GM19240 (cell line): ENCODE measurements at regions not wholly inside any gene's neighbourhood (a gene's known extent, or its start where the extent isn't known, plus 50 kb on each side); places are given as distances from the start of the nearest gene placed in this dataset.
"Not testable (repeated sequence)": the region's sequence is repeated elsewhere in the genome, so short reads cannot be mapped to it uniquely, and the experiment has no call there.

Experiments
- DNase-seq: peaks from one replicate; pipeline ENCODE4 v3.0.0; 2011; ENCODE audit warnings: low spot score; ENCODE audit not compliant: insufficient read length

- peak; percentile 41 for DNase-seq
Observed at GRCh38 chr6:27592481-27593199, 119.7 kb upstream of the ZNF184 start.

DNA sequence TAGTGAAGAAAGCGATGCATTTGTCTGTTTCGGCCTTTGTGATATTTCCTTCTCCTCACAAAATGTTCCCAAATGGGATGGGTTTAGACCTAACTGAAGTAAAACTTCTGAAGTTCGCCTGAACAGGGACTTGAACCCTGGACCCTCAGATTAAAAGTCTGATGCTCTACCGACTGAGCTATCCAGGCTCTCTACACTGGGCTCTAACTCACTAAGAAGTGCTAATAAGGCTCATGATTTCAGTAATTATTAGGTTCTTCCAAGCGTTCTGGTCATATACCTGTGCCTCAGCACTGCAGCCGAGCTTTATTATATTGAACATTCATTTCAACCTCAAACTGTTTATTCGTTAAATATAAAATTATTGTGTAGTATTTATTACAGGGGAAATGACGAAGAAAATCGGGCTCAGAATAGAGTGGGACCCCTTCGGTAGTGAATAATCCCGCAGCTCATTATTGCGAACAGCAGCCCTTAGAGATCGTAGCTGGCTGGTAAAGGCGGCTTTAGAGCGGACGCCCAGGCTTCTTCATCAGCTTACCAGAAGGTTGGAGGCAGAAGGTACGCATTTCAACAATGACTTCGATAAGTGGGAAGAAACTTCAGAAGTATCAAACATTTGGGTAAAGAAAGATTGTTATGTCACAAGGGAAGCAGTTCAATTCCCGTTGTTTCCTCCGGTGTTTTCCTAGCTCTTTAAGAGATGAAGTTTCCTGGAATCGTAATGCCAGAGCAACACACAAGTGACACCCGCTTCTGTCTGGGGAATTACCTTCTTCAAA is 119.0 kb upstream of the ZNF184 start:
- DNase-seq = no peak

GRCh38 chr6:27585316-27585715 is 112.4 kb upstream of the ZNF184 start:
- not testable (repeated sequence) for DNase-seq

- no peak for DNase-seq
Observed at GRCh38 chr6:27584326-27584725, 111.4 kb upstream of the ZNF184 start.

DNA sequence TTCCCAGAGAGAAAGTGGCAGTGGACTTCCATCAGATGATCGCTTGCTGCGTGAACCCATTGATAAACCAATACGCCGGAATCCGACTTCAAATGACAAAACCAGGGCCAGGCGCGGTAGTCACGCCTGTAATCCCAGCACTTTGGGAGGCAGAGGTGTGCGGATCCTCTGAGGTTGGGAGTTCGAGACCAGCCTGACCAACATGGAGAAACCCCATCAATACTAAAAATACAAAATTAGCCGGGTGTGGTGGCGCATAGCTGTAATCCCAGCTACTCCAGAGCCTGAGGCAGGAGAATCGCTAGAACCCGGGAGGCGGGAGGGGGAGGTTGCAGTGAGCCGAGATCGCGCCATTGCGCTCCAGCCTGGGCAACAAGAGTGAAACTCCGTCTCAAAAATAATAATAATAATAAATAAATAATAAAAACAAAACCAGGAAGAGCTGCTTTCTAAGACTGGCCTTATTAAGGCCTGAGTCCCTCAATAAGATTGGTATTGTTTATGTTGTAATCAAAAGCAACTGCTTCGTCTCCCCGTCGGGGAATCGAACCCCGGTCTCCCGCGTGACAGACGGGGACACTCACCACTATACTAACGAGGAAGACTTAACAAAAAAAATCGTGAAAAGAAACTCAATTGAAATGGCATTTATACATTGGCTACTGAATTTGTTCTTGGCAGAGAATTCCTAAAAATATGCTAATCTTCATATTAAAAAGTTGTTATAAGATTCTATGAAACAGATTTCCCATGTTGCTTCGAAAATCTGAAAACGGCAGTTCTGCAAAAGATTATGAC is 110.2 kb upstream of the ZNF184 start:
- DNase-seq = no peak

- no peak for DNase-seq
Observed at GRCh38 chr6:27579973-27580372, 107.1 kb upstream of the ZNF184 start.

DNA sequence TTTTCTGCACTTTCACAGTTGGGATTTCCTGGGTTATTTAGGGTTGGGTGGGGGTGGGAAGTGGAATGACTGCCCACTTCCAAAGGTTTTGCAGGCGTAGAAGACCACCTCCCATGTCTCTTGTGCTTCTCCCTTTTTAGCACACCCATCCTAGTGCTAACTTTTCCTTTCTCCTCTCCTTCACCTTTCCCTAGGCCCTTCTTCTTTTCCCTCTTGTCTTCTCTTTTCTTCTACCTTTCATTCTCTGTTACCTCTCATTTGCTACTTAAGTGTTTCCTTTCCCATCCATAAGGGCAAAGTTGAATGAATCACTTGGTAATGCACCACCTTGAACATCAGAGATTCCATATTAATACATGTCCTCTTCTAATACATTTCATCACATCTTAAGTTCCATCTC is 105.0 kb upstream of the ZNF184 start:
- no peak for DNase-seq

- no peak for DNase-seq
Observed at GRCh38 chr6:27575594-27576361, 102.9 kb upstream of the ZNF184 start.

DNA sequence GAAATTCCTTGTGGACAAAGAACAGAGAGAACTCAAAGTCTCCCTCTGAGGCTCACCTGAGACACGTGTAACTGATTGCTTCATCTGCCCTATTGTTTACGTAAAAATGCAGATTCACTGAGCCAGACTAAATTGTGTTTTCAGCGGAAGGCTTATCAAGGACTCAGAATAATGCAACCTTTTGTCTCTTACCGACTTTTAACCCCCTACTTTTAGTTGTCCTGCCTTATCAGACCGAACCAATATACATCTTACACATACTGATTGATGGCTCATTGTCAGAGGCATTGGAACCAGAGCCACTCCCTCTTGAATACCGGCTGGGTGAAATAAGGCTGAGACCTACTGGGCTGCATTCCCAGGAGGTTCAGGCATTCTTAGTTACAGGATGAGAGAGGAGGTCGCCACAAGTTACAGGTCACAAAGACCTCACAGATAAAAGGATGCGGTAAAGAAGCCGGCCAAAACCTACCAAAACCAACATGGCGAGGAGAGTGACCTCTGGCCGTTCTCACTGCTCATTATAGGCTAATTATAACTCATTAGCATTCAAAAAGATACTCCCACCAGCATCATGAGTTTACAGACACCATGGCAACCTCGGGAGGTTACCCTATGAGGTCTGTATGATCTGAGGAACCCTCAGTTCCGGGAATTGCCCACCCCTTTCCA is 95.5 kb upstream of the ZNF184 start:
- no peak for DNase-seq

DNA sequence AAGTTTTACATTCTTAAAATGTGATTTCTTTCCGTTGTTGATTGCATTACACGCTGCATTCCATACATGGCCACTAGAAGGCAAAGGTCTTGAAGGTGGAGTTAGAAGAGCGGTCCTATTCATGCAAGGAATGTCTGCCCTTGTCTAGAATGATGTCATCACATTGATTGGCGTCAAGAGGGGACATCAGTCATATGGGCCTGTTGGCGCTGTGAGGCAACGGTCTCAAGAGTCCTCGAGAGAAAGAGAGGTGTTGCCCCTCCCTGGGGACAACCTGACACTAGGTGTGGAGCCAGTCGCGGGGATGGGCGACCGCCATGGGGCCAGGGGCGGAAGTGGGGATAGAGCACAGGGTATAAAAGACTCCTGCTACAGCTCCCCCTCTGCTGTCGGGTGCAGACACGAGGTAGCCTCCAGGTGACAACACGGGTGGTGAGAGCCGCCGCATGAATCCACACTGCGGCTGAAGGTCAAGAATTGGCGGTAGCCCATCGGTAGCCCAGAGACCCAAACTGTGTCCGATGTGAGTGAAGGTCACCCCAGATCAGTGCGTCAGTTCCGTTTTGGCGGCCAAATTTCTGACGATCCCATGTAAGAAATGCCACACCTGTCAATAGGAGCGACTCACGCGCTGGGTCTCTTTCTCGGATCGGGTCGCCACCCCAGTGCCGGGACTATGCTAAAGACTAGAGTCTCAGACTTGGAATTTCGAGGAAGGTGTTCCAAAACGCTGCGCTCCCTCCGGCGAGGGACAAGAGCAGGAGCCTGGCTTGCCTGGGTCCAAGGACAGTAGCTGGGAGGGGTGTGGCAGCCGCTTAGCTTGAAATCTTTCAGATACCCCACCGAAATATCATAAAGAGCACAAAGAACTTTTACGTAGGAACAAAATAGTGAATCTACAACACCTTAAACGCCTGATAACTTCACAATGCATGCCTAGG is 93.2 kb upstream of the ZNF184 start:
- DNase-seq = no peak

DNA sequence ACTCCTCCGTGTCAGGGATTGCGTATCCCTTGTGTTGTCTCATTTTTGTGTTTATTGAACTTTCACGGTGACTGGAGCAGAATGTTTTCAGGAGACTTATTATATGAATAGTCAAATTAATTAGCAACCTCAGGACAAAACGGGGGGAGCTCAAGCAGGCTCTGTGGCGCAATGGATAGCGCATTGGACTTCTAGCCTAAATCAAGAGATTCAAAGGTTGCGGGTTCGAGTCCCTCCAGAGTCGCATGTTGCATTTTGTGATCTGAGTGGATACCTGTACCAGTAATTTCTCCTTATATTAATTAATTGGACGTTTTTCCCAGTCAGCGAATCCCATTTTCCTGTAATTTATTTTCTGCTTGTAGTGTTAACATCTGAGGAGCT is 89.1 kb upstream of the ZNF184 start:
- no peak for DNase-seq

GRCh38 chr6:27558028-27558724 is 85.3 kb upstream of the ZNF184 start:
- no peak for DNase-seq

- DNase-seq = no peak
Observed at GRCh38 chr6:27556406-27556805, 83.5 kb upstream of the ZNF184 start.

- DNase-seq = no peak
Observed at GRCh38 chr6:27553123-27553904, 80.4 kb upstream of the ZNF184 start.

- DNase-seq = no peak
Observed at GRCh38 chr6:27551607-27552006, 78.7 kb upstream of the ZNF184 start.

DNA sequence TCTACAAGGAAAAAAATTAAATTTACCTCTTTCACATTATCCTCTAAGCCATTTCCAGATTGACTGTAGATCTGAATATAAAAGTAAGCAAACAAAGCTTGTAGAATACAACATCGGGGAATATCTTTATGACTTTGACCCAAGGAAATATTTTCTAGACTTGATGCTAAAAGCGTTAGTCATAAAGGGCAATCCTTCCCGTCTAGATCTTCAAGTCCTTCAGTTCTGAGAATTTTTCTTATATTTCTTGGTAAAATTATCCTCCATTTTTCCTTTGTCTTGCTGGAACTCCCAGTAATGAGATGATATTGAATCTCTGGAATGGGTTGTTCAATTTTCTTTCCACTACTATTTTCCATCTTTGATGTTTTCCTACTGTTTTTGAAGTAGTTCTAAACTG is 77.8 kb upstream of the ZNF184 start:
- DNase-seq = no peak

DNA sequence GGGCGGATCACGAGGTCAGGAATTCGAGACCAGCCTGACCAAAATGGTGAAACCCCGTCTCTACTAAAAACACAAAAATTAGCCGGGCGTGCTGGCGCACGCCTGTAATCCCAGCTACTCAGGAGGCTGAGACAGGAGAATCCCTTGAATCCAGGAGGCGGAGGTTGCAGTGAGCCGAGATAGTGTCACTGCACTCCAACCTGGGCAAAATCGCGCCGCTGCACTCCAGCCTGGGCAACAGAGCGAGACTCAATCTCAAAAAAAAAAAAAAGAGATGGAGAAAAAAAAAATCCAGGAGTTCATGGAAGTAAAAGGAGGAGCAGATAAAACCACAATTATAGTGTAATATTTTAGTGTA is 76.3 kb upstream of the ZNF184 start:
- DNase-seq = not testable (repeated sequence)
